HCT116 (cell line): ENCODE measurements at regions not wholly inside any gene's neighbourhood (a gene's known extent, or its start where the extent isn't known, plus 50 kb on each side); places are given as distances from the start of the nearest gene placed in this dataset.

Source experiments
- ATAC-seq: fragments of 200-7000 bp; cut with Tn5 transposase; 2 replicates; pipeline ENCODE4 v1.9.1; 2020; ENCODE audit warnings: mild to moderate bottlenecking, moderate library complexity
- BruUV-seq: library from RNA; stranded (reverse); fragments of 400-500 nt; replicated peaks from 2 replicates; lab custom pipeline; 2021; lab: Mats Ljungman, UMichigan
- CTCF ChIA-PET: fragments of 300-600 bp; sonication (Branson Sonifier 250); formaldehyde crosslinking; loops from one replicate; lab custom pipeline; 2021; ENCODE audit warnings: antibody characterized with exemption; lab: Charles Lee
- POLR2A ChIA-PET: fragments of 300-600, 350-600 bp; sonication (Branson Sonifier 250); formaldehyde crosslinking; loops from one replicate; lab custom pipeline; 2021; ENCODE audit warnings: antibody characterized with exemption; lab: Charles Lee
- RAD21 ChIA-PET, 2 experiments: fragments of 300-600 bp; sonication (Branson Sonifier 250); formaldehyde crosslinking; loops; one replicate each; lab custom pipeline; 2023; ENCODE audit warnings: low total read pairs in 2 of 2; ENCODE audit not compliant: uncharacterized antibody in 2 of 2, unreplicated experiment in 2 of 2, low non-redundant PET in 1 of 2; lab: Charles Lee
- DNase-seq: peaks from one replicate; pipeline ENCODE4 v3.0.0-alpha.2; 2010; ENCODE audit warnings: low read depth, low spot score
- H2AFZ ChIP-seq: fragments of 200-600 bp; shearing (Covaris generic), sonication (generic); 2 replicates; pipeline ENCODE4 v1.6.1; 2017; ENCODE audit warnings: low read depth, mixed run types, mixed read lengths, antibody characterized with exemption, low read length; ENCODE audit not compliant: poor library complexity, severe bottlenecking
- H3K27ac ChIP-seq: 2 replicates; pipeline ENCODE4 v1.5.1; 2012; ENCODE audit warnings: low read depth, low read length
- H3K27me3 ChIP-seq: fragments of 200-600 bp; sonication (generic); 2 replicates; pipeline ENCODE4 v1.6.1; 2016; ENCODE audit warnings: mixed run types, low read length, mixed read lengths; ENCODE audit not compliant: insufficient read depth
- H3K36me3 ChIP-seq, 2 experiments: fragments of 200-500 bp in 1 of 2; fragments of 200-600 bp in 1 of 2; sonication (Bioruptor generic) in 1 of 2; sonication (generic) in 1 of 2; 2 replicates each; pipeline versions ENCODE4 v1.5.1 to v1.6.1; 2014 to 2016; ENCODE audit warnings: low read length in 2 of 2, inconsistent platforms in 1 of 2, mixed read lengths in 1 of 2, mixed run types in 1 of 2; ENCODE audit not compliant: insufficient read depth in 2 of 2, control insufficient read depth in 1 of 2
- H3K4me1 ChIP-seq, 2 experiments: fragments of 200-600 bp in 1 of 2; sonication (generic) in 1 of 2; 2 replicates each; pipeline versions ENCODE4 v1.5.1 to v1.6.1; 2012 to 2017; ENCODE audit warnings: low read length in 2 of 2, inconsistent platforms in 1 of 2, mild to moderate bottlenecking in 1 of 2, mixed read lengths in 1 of 2, mixed run types in 1 of 2, moderate library complexity in 1 of 2; ENCODE audit not compliant: insufficient read depth in 2 of 2, control insufficient read depth in 1 of 2
- H3K4me2 ChIP-seq: fragments of 200-600 bp; sonication (generic); 2 replicates; pipeline ENCODE4 v1.6.1; 2017; ENCODE audit warnings: mixed run types, low read length, mixed read lengths
- H3K4me3 ChIP-seq, 2 experiments: fragments of 200-600 bp in 1 of 2; sonication (generic) in 1 of 2; replicated peaks in 1 of 2; 2 replicates each; pipeline ENCODE4 v1.5.1; 2011 to 2016; ENCODE audit warnings: low read length in 2 of 2, control low read depth in 1 of 2, low read depth in 1 of 2, mild to moderate bottlenecking in 1 of 2, mixed read lengths in 1 of 2, mixed run types in 1 of 2
- H3K79me2 ChIP-seq: fragments of 200-600 bp; sonication (generic); 2 replicates; pipeline ENCODE4 v1.6.1; 2017; ENCODE audit warnings: mild to moderate bottlenecking, mixed run types, low read length, moderate library complexity, mixed read lengths; ENCODE audit not compliant: insufficient read depth
- H3K9ac ChIP-seq: fragments of 200-600 bp; sonication (generic); 2 replicates; pipeline ENCODE4 v1.6.1; 2016; ENCODE audit warnings: low read length, mixed read lengths
- H3K9me2 ChIP-seq: fragments of 200-600 bp; sonication (generic), shearing (Covaris generic); 2 replicates; pipeline ENCODE4 v1.6.1; 2017; ENCODE audit warnings: mixed run types, mild to moderate bottlenecking, moderate library complexity; ENCODE audit not compliant: insufficient read depth
- H3K9me3 ChIP-seq, 2 experiments: fragments of 200-500 bp in 1 of 2; fragments of 200-600 bp in 1 of 2; sonication (Bioruptor generic) in 1 of 2; sonication (generic) in 1 of 2; 2 replicates each; pipeline ENCODE4 v1.6.1; 2014 to 2017; ENCODE audit warnings: low read length in 2 of 2, mixed read lengths in 2 of 2, inconsistent platforms in 1 of 2, low read depth in 1 of 2, mild to moderate bottlenecking in 1 of 2, mixed run types in 1 of 2, moderate library complexity in 1 of 2; ENCODE audit not compliant: control insufficient read depth in 1 of 2, insufficient read depth in 1 of 2
- H4K20me1 ChIP-seq: fragments of 200-600 bp; sonication (generic), shearing (Covaris generic); 2 replicates; pipeline ENCODE4 v1.6.1; 2017; ENCODE audit warnings: mixed run types, mild to moderate bottlenecking, moderate library complexity; ENCODE audit not compliant: insufficient read depth
- CBX3 ChIP-seq: IDR thresholded peaks from 2 replicates; pipeline ENCODE4 v1.6.1; 2012; ENCODE audit warnings: low read depth
- CEBPB ChIP-seq: IDR thresholded peaks from 2 replicates; pipeline ENCODE4 v1.6.1; 2012; ENCODE audit warnings: low read depth
- CTCF ChIP-seq, 3 experiments: fragments of 200-600 bp in 1 of 3; sonication (generic) in 1 of 3; IDR thresholded peaks in 2 of 3; conservative IDR thresholded peaks in 1 of 3; 2 replicates each; pipeline ENCODE4 v1.5.1; 2012 to 2017; ENCODE audit warnings: low read depth in 2 of 3, low read length in 2 of 3, antibody characterized with exemption in 1 of 3, borderline replicate concordance in 1 of 3, control low read depth in 1 of 3, mild to moderate bottlenecking in 1 of 3, mixed read lengths in 1 of 3, mixed run types in 1 of 3, moderate library complexity in 1 of 3; ENCODE audit not compliant: insufficient read depth in 1 of 3
- EGR1 ChIP-seq: IDR thresholded peaks from 2 replicates; pipeline ENCODE4 v1.6.1; 2012; ENCODE audit warnings: low read depth
- SRF ChIP-seq: IDR thresholded peaks from 2 replicates; pipeline ENCODE4 v1.6.1; 2012; ENCODE audit warnings: low read depth
- YY1 ChIP-seq: IDR thresholded peaks from 2 replicates; pipeline ENCODE4 v1.6.1; 2011; ENCODE audit warnings: low read length, low read depth, moderate library complexity, mild to moderate bottlenecking; ENCODE audit not compliant: insufficient replicate concordance; ENCODE audit errors: extremely low read depth
- intact Hi-C: fragments of 100-400 bp; cut with micrococcal nuclease; formaldehyde crosslinking; loops from 2 replicates; pipeline ENCODE4 v1.10.0; 2022
- TF ChIP-seq, protein P1 (sequence below): IDR thresholded peaks from 2 replicates; pipeline ENCODE4 v1.6.1; 2012
- TF ChIP-seq, protein P2 (sequence below): IDR thresholded peaks from 2 replicates; pipeline ENCODE4 v1.6.1; 2012; ENCODE audit warnings: low read depth
- TF ChIP-seq, protein P3 (sequence below): IDR thresholded peaks from 2 replicates; pipeline ENCODE4 v1.6.1; 2011; ENCODE audit warnings: mild to moderate bottlenecking, low read length, moderate library complexity; ENCODE audit not compliant: insufficient replicate concordance; ENCODE audit errors: extremely low read depth

GRCh38 chr5:5069851-5070250 lies 70.3 kb upstream of the ADAMTS16 start:
- Histone ChIP-seq H3K9me3 (no peaks in the 10 kb centered on the region), H3K79me2 (no peaks in the 10 kb centered on the region), H4K20me1 (no peaks in the 10 kb centered on the region), H3K4me2 (no peak overlapping the region), H2AFZ (no peak overlapping the region), H3K36me3 (no peaks in the 10 kb centered on the region), H3K4me3 (no peak overlapping the region), H3K9ac (no peak overlapping the region), H3K4me1 (no peaks in the 10 kb centered on the region), H3K9me2 (no peaks in the 10 kb centered on the region), H3K27ac (no peak overlapping the region), H3K27me3 (peaks cover 59% of the 10 kb centered on the region)
- DNase-seq: no peak
- no peak for TF ChIP-seq CTCF (IDR thresholded peaks at IDR 0.05 in 2 of 3, conservative IDR thresholded peaks at IDR 0.05 in 1 of 3; ENCODE audit: borderline replicate concordance in 1 of 3, insufficient read depth in 1 of 3, low read depth in 2 of 3, low read length in 2 of 3)
- TF ChIP-seq CEBPB: no peak
- TF ChIP-seq CBX3: no peak
- no peak for TF ChIP-seq SRF
- no peak for TF ChIP-seq EGR1
- TF ChIP-seq, protein P1, sequence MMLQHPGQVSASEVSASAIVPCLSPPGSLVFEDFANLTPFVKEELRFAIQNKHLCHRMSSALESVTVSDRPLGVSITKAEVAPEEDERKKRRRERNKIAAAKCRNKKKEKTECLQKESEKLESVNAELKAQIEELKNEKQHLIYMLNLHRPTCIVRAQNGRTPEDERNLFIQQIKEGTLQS: no peak
- TF ChIP-seq YY1: no peak
- ATAC-seq: no peak
- CTCF ChIA-PET: no interaction called here
- intact Hi-C loops: no loop called here
- POLR2A ChIA-PET: no interaction called here
- RAD21 ChIA-PET: no interaction called here
- BruUV-seq: no TSS peak

DNA sequence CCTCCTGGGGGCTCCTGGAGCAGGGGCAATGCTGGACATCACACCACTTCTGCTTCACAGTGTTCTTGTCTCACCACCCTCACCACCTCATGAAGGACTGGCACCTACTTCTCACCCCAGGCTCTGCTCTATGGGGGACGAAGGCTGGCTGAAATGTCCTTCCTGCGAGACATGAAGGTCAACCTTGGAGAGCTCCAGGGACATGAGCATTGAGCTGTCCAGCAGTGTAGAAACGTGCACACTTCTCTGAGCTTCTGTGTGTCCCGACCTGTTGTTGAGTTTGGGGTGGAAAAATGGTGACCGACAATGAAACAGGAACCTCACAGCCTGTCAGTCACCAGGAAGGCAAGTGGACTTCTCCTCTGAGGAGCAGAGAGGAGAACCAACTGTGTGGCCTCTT lies 68.6 kb upstream of the ADAMTS16 start:
- no peak overlapping the region for H3K4me3 ChIP-seq
- CTCF ChIA-PET: no interaction called here
- peaks cover 51% of the 10 kb centered on the region for H3K27me3 ChIP-seq
- no peaks in the 10 kb centered on the region for H3K4me1 ChIP-seq
- H3K9ac ChIP-seq: no peak overlapping the region
- no peaks in the 10 kb centered on the region for H4K20me1 ChIP-seq
- RAD21 ChIA-PET: no interaction called here
- H3K4me2 ChIP-seq: no peak overlapping the region
- TF ChIP-seq, protein P2, sequence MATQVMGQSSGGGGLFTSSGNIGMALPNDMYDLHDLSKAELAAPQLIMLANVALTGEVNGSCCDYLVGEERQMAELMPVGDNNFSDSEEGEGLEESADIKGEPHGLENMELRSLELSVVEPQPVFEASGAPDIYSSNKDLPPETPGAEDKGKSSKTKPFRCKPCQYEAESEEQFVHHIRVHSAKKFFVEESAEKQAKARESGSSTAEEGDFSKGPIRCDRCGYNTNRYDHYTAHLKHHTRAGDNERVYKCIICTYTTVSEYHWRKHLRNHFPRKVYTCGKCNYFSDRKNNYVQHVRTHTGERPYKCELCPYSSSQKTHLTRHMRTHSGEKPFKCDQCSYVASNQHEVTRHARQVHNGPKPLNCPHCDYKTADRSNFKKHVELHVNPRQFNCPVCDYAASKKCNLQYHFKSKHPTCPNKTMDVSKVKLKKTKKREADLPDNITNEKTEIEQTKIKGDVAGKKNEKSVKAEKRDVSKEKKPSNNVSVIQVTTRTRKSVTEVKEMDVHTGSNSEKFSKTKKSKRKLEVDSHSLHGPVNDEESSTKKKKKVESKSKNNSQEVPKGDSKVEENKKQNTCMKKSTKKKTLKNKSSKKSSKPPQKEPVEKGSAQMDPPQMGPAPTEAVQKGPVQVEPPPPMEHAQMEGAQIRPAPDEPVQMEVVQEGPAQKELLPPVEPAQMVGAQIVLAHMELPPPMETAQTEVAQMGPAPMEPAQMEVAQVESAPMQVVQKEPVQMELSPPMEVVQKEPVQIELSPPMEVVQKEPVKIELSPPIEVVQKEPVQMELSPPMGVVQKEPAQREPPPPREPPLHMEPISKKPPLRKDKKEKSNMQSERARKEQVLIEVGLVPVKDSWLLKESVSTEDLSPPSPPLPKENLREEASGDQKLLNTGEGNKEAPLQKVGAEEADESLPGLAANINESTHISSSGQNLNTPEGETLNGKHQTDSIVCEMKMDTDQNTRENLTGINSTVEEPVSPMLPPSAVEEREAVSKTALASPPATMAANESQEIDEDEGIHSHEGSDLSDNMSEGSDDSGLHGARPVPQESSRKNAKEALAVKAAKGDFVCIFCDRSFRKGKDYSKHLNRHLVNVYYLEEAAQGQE: peak; percentile 12; the same call in 1 of the 2 replicates
- TF ChIP-seq, protein P3, sequence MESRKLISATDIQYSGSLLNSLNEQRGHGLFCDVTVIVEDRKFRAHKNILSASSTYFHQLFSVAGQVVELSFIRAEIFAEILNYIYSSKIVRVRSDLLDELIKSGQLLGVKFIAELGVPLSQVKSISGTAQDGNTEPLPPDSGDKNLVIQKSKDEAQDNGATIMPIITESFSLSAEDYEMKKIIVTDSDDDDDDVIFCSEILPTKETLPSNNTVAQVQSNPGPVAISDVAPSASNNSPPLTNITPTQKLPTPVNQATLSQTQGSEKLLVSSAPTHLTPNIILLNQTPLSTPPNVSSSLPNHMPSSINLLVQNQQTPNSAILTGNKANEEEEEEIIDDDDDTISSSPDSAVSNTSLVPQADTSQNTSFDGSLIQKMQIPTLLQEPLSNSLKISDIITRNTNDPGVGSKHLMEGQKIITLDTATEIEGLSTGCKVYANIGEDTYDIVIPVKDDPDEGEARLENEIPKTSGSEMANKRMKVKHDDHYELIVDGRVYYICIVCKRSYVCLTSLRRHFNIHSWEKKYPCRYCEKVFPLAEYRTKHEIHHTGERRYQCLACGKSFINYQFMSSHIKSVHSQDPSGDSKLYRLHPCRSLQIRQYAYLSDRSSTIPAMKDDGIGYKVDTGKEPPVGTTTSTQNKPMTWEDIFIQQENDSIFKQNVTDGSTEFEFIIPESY: no peak
- TF ChIP-seq, all 23 proteins: peak for 1
- Histone ChIP-seq H3K27ac (no peak overlapping the region), H3K9me2 (no peaks in the 10 kb centered on the region), H2AFZ (no peak overlapping the region), H3K9me3 (no peaks in the 10 kb centered on the region), H3K36me3 (no peaks in the 10 kb centered on the region), H3K79me2 (no peaks in the 10 kb centered on the region)
- intact Hi-C loops: no loop called here
- BruUV-seq: no TSS peak
- POLR2A ChIA-PET: no interaction called here
- ATAC-seq (no peak), DNase-seq (no peak)
